RWPE2 (cell line): ENCODE measurements at regions not wholly inside any gene's neighbourhood (a gene's known extent, or its start where the extent isn't known, plus 50 kb on each side); places are given as distances from the start of the nearest gene placed in this dataset.
A peak's percentile ranks its signal among the peaks of the same experiment; 100 is the strongest.

Experiments used
- ATAC-seq: fragments of 200-7000 bp; cut with Tn5 transposase; 3 replicates; pipeline ENCODE4 v1.9.1; 2021; ENCODE audit warnings: low read depth
- DNase-seq: peaks from one replicate; pipeline ENCODE4 v3.0.0-alpha.2; 2020; ENCODE audit warnings: low spot score
- H3K27ac ChIP-seq: fragments of 450-650 bp; 2 replicates; pipeline ENCODE4 v1.5.1; 2017; ENCODE audit warnings: mild to moderate bottlenecking; ENCODE audit not compliant: poor library complexity, severe bottlenecking
- H3K27me3 ChIP-seq: fragments of 250-450 bp; sonication (Bioruptor Pico); 2 replicates; pipeline ENCODE4 v1.5.1; 2021; ENCODE audit warnings: mild to moderate bottlenecking, moderate library complexity; ENCODE audit not compliant: insufficient read depth, poor library complexity, severe bottlenecking
- H3K36me3 ChIP-seq: fragments of 250-450 bp; sonication (Bioruptor Pico); 2 replicates; pipeline ENCODE4 v1.5.1; 2020; ENCODE audit warnings: low read depth, mild to moderate bottlenecking, moderate library complexity
- H3K4me1 ChIP-seq: fragments of 250-450 bp; sonication (Bioruptor Pico); 2 replicates; pipeline ENCODE4 v1.5.1; 2021; ENCODE audit warnings: mild to moderate bottlenecking, moderate library complexity; ENCODE audit not compliant: insufficient read depth, poor library complexity, severe bottlenecking
- H3K4me3 ChIP-seq: fragments of 250-450 bp; sonication (Bioruptor Pico); 2 replicates; pipeline ENCODE4 v1.5.1; 2021; ENCODE audit warnings: mild to moderate bottlenecking, moderate library complexity; ENCODE audit not compliant: severe bottlenecking
- H3K9me3 ChIP-seq: fragments of 250-450 bp; sonication (Bioruptor Pico); 2 replicates; pipeline ENCODE4 v1.5.1; 2021; ENCODE audit warnings: mild to moderate bottlenecking, moderate library complexity; ENCODE audit not compliant: severe bottlenecking
- CTCF ChIP-seq: fragments of 450-650 bp; IDR thresholded peaks from one replicate; pipeline ENCODE4 v1.5.1; 2017; ENCODE audit warnings: mild to moderate bottlenecking, moderate library complexity; ENCODE audit not compliant: poor library complexity, severe bottlenecking

GRCh38 chr5:123708074-123708806 is 196.3 kb downstream of the CSNK1G3 start:
- DNase-seq: no peak
- peak overlapping the region; percentile 42 for H3K27ac ChIP-seq
- no peaks in the 10 kb centered on the region for H3K36me3 ChIP-seq
- no peaks in the 10 kb centered on the region for H3K27me3 ChIP-seq
- peak; percentile 74 for ATAC-seq
- H3K4me1 ChIP-seq: peaks cover 12% of the 10 kb centered on the region
- no peak overlapping the region for H3K4me3 ChIP-seq
- TF ChIP-seq CTCF: no peak
- no peaks in the 10 kb centered on the region for H3K9me3 ChIP-seq

- peaks cover 12% of the 10 kb centered on the region for H3K4me1 ChIP-seq
- no peak overlapping the region for H3K4me3 ChIP-seq
- H3K27me3 ChIP-seq: no peaks in the 10 kb centered on the region
- peak overlapping the region; percentile 24 for H3K27ac ChIP-seq
- H3K36me3 ChIP-seq: no peaks in the 10 kb centered on the region
- TF ChIP-seq CTCF: no peak
- no peaks in the 10 kb centered on the region for H3K9me3 ChIP-seq
- ATAC-seq (no peak), DNase-seq (no peak)
These were observed 194.6 kb downstream of the CSNK1G3 start for GRCh38 chr5:123706531-123706930.

DNA sequence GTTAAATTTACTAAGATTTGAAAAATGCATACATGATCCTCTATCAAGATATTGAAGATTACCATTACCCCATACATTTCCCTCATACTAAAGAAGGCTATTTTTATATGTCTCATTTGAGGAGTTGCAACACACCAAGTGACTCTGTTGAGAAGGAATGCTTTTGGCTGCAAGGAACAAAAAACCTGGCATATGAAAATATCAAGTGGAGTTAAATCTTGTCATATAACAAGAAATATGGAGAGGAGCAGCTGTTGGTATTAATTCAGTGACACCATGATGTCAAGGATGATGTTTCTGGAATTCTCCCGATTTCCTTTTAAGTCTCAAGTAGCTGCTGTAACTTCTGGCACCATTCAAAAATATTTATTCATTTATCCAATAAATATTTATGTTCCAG is 193.8 kb downstream of the CSNK1G3 start:
- H3K4me3 ChIP-seq: no peak overlapping the region
- no peaks in the 10 kb centered on the region for H3K9me3 ChIP-seq
- H3K36me3 ChIP-seq: no peaks in the 10 kb centered on the region
- H3K27me3 ChIP-seq: no peaks in the 10 kb centered on the region
- H3K27ac ChIP-seq: peak overlapping the region; percentile 24
- DNase-seq (no peak), ATAC-seq (peak; percentile 35; the same call in 2 of the 3 replicates)
- H3K4me1 ChIP-seq: peaks cover 17% of the 10 kb centered on the region
- no peak for TF ChIP-seq CTCF

DNA sequence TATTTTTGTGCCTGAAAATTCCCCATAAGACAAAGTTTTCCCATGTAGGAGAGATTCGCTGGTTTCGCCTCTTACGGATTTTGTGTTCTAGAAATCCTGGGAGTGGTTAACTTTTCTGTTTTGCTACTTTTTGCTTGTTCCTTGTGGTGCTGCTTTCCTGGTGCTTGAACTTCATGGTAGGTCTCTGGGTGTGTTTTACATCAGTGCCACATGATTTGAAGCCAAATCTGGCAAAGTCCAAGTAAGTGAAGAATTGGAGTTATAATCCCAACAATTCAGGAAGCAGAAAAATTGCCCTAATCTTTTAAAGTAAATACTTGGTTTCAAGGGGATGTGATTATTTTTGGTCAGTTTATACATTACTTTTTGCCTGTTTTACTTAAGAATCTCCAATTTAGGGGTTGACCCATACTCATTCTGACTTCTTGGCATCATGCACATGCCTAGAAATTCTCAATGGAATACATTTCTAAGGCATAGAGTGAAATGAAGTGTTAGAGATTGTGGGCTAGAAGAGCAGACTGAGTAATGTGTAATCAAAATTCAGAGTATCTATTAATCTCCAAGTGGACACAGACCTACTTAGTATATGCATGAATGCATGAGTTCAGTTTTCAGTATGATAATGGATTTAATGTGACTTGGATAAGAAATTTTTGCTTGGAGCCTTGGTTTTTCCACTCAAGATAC is 189.7 kb downstream of the CSNK1G3 start:
- Histone ChIP-seq H3K9me3 (no peaks in the 10 kb centered on the region), H3K27me3 (no peaks in the 10 kb centered on the region), H3K4me3 (no peak overlapping the region), H3K4me1 (peaks cover 12% of the 10 kb centered on the region), H3K36me3 (no peaks in the 10 kb centered on the region), H3K27ac (peak overlapping the region; percentile 54)
- no peak for ATAC-seq
- no peak for TF ChIP-seq CTCF
- DNase-seq: no peak
